Liver (tissue), 9 donors: ENCODE measurements at regions not wholly inside any gene's neighbourhood (a gene's known extent, or its start where the extent isn't known, plus 50 kb on each side); places are given as distances from the start of the nearest gene placed in this dataset. TPM values are rescaled to one million over a fixed set of nuclear protein-coding genes. Genes with fewer than 3 reads are reported as not detected.

Experiments
- DNase-seq: peaks from one replicate; pipeline ENCODE4 v3.0.0-alpha.2; 2017; ENCODE audit warnings: low spot score
- H3K27ac ChIP-seq, 2 donors: one replicate each; pipeline ENCODE4 v1.7.0; 2013; ENCODE audit warnings: inconsistent platforms in 2 of 2, low read length in 2 of 2, control low read depth in 1 of 2, low read depth in 1 of 2, mild to moderate bottlenecking in 1 of 2
- H3K27me3 ChIP-seq, 4 donors: one replicate each; pipeline versions ENCODE4 v1.6.1 to v1.7.0; 2013; ENCODE audit warnings: low read length in 3 of 4, inconsistent platforms in 1 of 4, mild to moderate bottlenecking in 1 of 4, moderate library complexity in 1 of 4; ENCODE audit not compliant: control insufficient read depth in 4 of 4, insufficient read depth in 4 of 4
- H3K36me3 ChIP-seq, 4 donors: one replicate each; pipeline versions ENCODE4 v1.6.1 to v1.7.0; 2013; ENCODE audit warnings: low read length in 3 of 4, mild to moderate bottlenecking in 3 of 4, low read depth in 1 of 4, moderate library complexity in 1 of 4; ENCODE audit not compliant: control insufficient read depth in 4 of 4, insufficient read depth in 3 of 4
- H3K4me1 ChIP-seq, 4 donors: one replicate each; pipeline versions ENCODE4 v1.6.1 to v1.7.0; 2013; ENCODE audit warnings: low read length in 3 of 4, mild to moderate bottlenecking in 3 of 4, moderate library complexity in 1 of 4; ENCODE audit not compliant: control insufficient read depth in 4 of 4, insufficient read depth in 4 of 4
- H3K4me3 ChIP-seq, 3 donors: one replicate each; pipeline versions ENCODE4 v1.6.1 to v1.7.0; 2013; ENCODE audit warnings: low read length in 3 of 3, control low read depth in 1 of 3, low read depth in 1 of 3, mild to moderate bottlenecking in 1 of 3
- H3K9ac ChIP-seq, 2 donors: one replicate each; pipeline ENCODE4 v1.7.0; 2013; ENCODE audit warnings: low read length in 2 of 2, mild to moderate bottlenecking in 2 of 2, moderate library complexity in 2 of 2, control low read depth in 1 of 2, low read depth in 1 of 2
- H3K9me3 ChIP-seq, 4 donors: one replicate each; pipeline versions ENCODE4 v1.6.1 to v1.7.0; 2013; ENCODE audit warnings: low read length in 3 of 4; ENCODE audit not compliant: control insufficient read depth in 4 of 4
- FOXA1 ChIP-seq: IDR thresholded peaks from 2 replicates; pipeline ENCODE4 v1.6.1; 2016; ENCODE audit warnings: antibody characterized with exemption
- FOXA2 ChIP-seq: IDR thresholded peaks from 2 replicates; pipeline ENCODE4 v1.6.1; 2016; ENCODE audit warnings: antibody characterized with exemption
- GABPA ChIP-seq, 2 donors: IDR thresholded peaks in 1 of 2; conservative IDR thresholded peaks in 1 of 2; 2 replicates each; pipeline ENCODE4 v1.6.1; 2016; ENCODE audit warnings: antibody characterized with exemption in 2 of 2, mild to moderate bottlenecking in 1 of 2, moderate library complexity in 1 of 2
- JUND ChIP-seq, 2 donors: IDR thresholded peaks; 2 replicates each; pipeline ENCODE4 v1.6.1; 2016; ENCODE audit warnings: antibody characterized with exemption in 2 of 2
- NR2F2 ChIP-seq: IDR thresholded peaks from 2 replicates; pipeline ENCODE4 v1.6.1; 2016; ENCODE audit warnings: antibody characterized with exemption
- RAD21 ChIP-seq, 2 donors: IDR thresholded peaks; 2 replicates each; pipeline ENCODE4 v1.6.1; 2016; ENCODE audit warnings: antibody characterized with exemption in 2 of 2, mild to moderate bottlenecking in 2 of 2
- RXRA ChIP-seq, 2 donors: IDR thresholded peaks; 2 replicates each; pipeline ENCODE4 v1.6.1; 2017 to 2018; ENCODE audit warnings: antibody characterized with exemption in 2 of 2, mild to moderate bottlenecking in 1 of 2
- SP1 ChIP-seq: IDR thresholded peaks from 2 replicates; pipeline ENCODE4 v1.6.1; 2018; ENCODE audit warnings: antibody characterized with exemption, mild to moderate bottlenecking
- TAF1 ChIP-seq: conservative IDR thresholded peaks from 2 replicates; pipeline ENCODE4 v1.6.1; 2016; ENCODE audit warnings: antibody characterized with exemption, mild to moderate bottlenecking
- YY1 ChIP-seq: IDR thresholded peaks from 2 replicates; pipeline ENCODE4 v1.6.1; 2016; ENCODE audit warnings: antibody characterized with exemption, mild to moderate bottlenecking
- WGBS: extraction: QIAGEN DNeasy Blood & Tissue Kit; methylation state at CpG from one replicate; pipeline ENCODE4 v1.1.7; 2013; 5-methylcytosine and 5-hydroxymethylcytosine counted together
- small RNA-seq: library from RNA; depleted of rRNA; stranded (forward); fragments of <200 nt; gene quantifications from one replicate; pipeline ENCODE3, GENCODE V24; 2014
- TF ChIP-seq, protein P1 (sequence below): fragments of 150-350 bp; IDR thresholded peaks from 2 replicates; pipeline ENCODE4 v1.5.1; 2017; ENCODE audit warnings: improper control_type of control experiment, low read depth, low read length; ENCODE audit not compliant: missing input control
- TF ChIP-seq, protein P2 (sequence below): IDR thresholded peaks from 2 replicates; pipeline ENCODE4 v1.6.1; 2016; ENCODE audit warnings: antibody characterized with exemption
- TF ChIP-seq, protein P3 (sequence below): IDR thresholded peaks from 2 replicates; pipeline ENCODE4 v1.6.1; 2016; ENCODE audit warnings: antibody characterized with exemption, mild to moderate bottlenecking
- TF ChIP-seq, protein P4 (sequence below): IDR thresholded peaks from 2 replicates; pipeline ENCODE4 v1.6.1; 2016; ENCODE audit warnings: antibody characterized with exemption
- donor health status: healthy.
- donor health status: healthy.
- donor health status: healthy.
- donor health status: healthy.
- donor health status: healthy.

DNA sequence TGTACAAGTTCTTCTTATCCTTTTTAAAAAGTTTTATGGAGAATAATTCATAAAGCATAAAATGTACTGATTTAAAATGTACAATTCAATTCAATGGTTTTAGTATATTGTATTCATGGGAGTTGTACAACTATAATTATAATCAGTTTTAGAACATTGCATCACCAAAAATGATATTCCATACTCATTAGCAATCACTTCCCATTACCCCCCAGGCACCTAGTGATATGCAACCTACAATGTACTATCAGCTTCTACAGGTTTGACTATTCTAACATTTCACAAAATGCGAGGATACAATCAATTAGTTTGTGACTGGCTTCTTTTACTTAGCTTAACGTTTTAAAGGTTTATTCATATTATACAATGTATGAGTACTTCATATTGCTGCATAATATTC, 49.9 kb upstream of the USP9Y start:
- Histone ChIP-seq H3K27me3 (no peaks in the 10 kb centered on the region), H3K27ac (no peak overlapping the region), H3K4me3 (no peak overlapping the region), H3K4me1 (no peaks in the 10 kb centered on the region), H3K9me3 (no peaks in the 10 kb centered on the region), H3K36me3 (no peaks in the 10 kb centered on the region), H3K9ac (no peak overlapping the region)
- WGBS, result 88% methylated on average over 2 of the region's 2 CpGs
- no peak for DNase-seq
- no peak for TF ChIP-seq RXRA (IDR thresholded peaks at IDR 0.05)
- TF ChIP-seq, protein P1, sequence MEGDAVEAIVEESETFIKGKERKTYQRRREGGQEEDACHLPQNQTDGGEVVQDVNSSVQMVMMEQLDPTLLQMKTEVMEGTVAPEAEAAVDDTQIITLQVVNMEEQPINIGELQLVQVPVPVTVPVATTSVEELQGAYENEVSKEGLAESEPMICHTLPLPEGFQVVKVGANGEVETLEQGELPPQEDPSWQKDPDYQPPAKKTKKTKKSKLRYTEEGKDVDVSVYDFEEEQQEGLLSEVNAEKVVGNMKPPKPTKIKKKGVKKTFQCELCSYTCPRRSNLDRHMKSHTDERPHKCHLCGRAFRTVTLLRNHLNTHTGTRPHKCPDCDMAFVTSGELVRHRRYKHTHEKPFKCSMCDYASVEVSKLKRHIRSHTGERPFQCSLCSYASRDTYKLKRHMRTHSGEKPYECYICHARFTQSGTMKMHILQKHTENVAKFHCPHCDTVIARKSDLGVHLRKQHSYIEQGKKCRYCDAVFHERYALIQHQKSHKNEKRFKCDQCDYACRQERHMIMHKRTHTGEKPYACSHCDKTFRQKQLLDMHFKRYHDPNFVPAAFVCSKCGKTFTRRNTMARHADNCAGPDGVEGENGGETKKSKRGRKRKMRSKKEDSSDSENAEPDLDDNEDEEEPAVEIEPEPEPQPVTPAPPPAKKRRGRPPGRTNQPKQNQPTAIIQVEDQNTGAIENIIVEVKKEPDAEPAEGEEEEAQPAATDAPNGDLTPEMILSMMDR, result no peak
- TF ChIP-seq NR2F2, result no peak
- TF ChIP-seq, protein P2, sequence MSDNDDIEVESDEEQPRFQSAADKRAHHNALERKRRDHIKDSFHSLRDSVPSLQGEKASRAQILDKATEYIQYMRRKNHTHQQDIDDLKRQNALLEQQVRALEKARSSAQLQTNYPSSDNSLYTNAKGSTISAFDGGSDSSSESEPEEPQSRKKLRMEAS, result no peak
- TF ChIP-seq FOXA2, result no peak
- TF ChIP-seq, protein P3, sequence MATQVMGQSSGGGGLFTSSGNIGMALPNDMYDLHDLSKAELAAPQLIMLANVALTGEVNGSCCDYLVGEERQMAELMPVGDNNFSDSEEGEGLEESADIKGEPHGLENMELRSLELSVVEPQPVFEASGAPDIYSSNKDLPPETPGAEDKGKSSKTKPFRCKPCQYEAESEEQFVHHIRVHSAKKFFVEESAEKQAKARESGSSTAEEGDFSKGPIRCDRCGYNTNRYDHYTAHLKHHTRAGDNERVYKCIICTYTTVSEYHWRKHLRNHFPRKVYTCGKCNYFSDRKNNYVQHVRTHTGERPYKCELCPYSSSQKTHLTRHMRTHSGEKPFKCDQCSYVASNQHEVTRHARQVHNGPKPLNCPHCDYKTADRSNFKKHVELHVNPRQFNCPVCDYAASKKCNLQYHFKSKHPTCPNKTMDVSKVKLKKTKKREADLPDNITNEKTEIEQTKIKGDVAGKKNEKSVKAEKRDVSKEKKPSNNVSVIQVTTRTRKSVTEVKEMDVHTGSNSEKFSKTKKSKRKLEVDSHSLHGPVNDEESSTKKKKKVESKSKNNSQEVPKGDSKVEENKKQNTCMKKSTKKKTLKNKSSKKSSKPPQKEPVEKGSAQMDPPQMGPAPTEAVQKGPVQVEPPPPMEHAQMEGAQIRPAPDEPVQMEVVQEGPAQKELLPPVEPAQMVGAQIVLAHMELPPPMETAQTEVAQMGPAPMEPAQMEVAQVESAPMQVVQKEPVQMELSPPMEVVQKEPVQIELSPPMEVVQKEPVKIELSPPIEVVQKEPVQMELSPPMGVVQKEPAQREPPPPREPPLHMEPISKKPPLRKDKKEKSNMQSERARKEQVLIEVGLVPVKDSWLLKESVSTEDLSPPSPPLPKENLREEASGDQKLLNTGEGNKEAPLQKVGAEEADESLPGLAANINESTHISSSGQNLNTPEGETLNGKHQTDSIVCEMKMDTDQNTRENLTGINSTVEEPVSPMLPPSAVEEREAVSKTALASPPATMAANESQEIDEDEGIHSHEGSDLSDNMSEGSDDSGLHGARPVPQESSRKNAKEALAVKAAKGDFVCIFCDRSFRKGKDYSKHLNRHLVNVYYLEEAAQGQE, result no peak
- no peak for TF ChIP-seq TAF1
- no peak for TF ChIP-seq SP1
- TF ChIP-seq FOXA1, result no peak
- TF ChIP-seq GABPA (IDR thresholded peaks at IDR 0.05 in 1 of 2, conservative IDR thresholded peaks at IDR 0.05 in 1 of 2), result no peak
- TF ChIP-seq, protein P4, sequence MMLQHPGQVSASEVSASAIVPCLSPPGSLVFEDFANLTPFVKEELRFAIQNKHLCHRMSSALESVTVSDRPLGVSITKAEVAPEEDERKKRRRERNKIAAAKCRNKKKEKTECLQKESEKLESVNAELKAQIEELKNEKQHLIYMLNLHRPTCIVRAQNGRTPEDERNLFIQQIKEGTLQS, result no peak
- no peak for TF ChIP-seq RAD21 (IDR thresholded peaks at IDR 0.05)
- TF ChIP-seq JUND (IDR thresholded peaks at IDR 0.05), result no peak
- TF ChIP-seq YY1, result no peak

Small RNA genes lying in the stretch of these regions (small RNA-seq; reads per million reads assigned to genes)
- gene RN7SL702P, result not detected
